CD4-positive, alpha-beta T cell treated with Interleukin-21 for 1 hour (primary cell): ENCODE measurements at regions not wholly inside any gene's neighbourhood (a gene's known extent, or its start where the extent isn't known, plus 50 kb on each side); places are given as distances from the start of the nearest gene placed in this dataset.
"Not testable (repeated sequence)": the region's sequence is repeated elsewhere in the genome, so short reads cannot be mapped to it uniquely, and the experiment has no call there.

Experiments used
- DNase-seq: peaks from one replicate; pipeline ENCODE4 v3.0.0-alpha.2; 2020

DNA sequence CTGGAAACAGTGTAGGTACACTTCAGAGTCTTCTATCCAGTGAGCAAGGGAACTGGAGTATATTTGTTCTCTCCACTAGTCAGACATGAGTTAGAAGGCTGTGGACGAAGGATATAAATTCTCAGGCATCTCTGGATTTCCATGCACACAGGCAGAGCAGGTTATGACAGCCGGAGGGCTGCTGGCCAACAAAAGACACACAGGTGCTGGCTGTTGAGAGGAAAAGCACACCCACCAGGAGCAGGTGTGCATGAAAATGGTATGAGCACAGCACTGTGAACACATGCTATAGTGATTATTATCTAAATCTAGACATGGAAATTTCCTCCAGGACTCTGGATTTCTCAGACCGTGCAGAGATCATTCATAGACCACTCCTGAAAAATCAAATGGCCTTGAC lies 444.7 kb upstream of the RPS6KA3 start:
- DNase-seq = no peak

DNA sequence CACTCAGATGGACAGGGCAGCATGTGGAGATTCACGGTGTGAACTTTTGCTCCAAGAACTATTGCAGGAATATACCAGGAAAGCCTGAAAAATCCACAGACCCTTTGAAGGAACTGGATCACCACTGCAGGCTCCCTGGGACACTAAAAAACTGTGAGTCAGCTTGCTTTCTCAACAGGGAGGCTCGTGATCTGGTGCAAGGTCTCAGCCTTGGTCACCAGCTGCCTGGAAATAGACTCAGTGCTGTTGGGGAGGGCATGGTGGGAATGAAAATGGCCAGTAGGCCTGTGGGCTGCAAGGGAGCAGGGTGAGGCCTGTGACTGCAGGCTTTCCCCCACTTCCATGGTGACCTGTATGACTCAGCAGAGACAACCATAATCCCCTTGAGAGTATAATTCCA lies 426.4 kb upstream of the RPS6KA3 start:
- DNase-seq = no peak

DNA sequence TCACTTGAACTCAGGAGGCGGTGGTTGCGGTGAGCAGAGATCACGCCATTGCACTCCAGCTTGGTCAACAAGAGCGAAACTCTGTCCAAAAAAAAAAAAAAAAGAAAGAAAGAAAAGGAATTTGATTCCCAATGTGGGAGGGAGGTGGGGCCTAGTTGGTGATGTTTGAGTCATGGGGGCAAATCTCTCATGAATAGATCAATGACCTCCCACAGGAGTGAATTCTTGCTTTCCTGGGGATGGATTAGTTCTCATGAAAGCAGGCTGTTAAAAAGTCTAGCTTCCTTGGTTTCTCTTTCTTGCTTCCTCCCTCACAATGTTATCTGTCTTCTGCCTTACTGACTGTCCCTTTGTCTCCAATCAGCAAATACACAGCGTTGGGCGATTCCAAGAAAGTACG lies 419.5 kb upstream of the RPS6KA3 start:
- no peak for DNase-seq

DNA sequence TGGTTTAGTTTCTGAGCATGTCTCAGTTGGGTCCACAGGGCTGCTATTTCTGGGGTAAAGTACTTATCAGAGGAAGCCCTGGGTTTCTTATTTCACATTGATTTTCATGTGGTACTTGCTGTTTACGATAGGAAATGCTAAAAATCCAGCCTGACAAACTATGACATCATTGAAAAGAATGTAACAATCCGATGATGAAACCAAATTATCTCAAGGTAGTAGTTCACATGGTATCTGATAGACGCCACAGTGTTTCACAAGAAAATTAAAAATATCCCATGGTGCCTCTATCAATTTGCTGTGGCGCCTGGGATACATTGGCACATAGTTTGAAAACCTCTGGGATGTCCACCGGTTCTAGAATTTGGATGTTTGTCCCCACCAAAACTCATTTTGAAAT lies 418.9 kb upstream of the RPS6KA3 start:
- no peak for DNase-seq

DNA sequence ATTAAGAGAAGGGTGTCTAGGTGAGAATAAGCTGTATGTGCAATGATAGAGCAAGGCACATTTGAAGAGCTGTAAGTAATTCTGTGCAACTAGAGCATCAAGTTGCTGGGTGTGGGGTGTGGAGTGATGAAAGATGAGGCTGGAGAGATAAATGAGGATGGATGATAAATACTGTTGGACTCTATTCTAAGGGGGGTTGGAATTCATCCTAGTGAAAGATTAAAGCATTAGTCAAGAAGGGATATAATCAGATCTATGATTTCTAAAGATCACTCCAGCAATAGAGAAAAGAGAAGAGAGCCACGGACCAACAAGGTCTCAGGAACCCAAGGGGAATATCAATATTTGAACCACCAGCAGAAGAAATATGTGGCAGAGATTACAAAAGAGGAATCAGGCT lies 415.0 kb upstream of the RPS6KA3 start:
- no peak for DNase-seq

DNA sequence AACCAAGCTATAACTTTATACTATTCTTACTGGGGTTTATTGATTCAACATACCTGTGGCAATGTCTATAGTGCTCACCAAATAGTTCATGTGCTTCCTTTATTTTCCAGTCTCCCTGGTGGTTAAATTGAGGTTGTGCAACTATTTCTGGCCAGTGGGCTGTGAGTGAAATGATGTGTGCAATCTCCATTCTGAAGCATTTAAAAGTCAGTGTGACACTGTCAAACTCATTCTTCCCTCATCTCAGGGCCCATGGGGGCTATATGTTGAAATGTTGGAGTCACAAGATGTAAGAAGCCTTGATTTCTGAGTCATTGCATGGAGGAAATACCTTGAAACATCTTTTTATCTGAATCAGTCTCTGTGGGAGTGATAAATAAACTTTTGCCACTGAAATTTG lies 414.3 kb upstream of the RPS6KA3 start:
- no peak for DNase-seq

DNA sequence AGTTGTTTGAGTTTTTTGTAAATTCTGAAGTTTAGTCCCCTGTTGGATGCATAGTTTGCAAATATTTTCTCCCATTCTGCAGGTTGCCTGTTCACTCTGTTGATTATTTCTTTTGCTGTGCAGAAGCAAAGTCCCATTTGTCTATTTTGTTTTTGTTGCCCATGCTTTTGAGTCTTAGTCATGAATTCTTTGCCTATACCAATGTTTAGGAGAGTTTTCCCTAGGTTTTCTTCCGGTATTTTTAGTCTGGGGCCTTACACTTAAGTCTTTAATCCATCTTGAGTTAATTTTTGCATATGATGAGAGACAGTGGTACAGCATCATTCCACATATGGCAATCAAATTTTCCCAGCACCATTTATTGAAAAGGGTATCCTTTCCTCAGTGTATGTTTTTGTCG lies 405.8 kb upstream of the RPS6KA3 start:
- no peak for DNase-seq

DNA sequence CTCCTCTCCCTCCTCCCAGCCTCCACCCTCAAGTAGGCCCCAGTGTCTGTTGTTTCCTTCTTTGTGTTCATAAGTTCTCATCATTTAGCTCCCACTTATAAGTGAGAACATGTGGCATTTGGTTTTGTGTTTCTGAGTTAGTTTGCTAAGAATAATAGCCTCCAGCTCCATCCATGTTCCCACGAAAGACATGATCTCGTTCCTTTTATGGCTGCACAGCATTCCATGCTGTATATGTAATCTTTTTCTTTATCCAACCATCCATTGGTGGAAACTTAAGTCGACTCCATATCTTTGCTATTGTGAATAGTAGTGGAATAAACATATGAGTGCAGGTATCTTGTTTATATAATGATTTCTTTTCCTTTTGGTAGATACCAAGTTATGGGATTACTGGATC lies 405.0 kb upstream of the RPS6KA3 start:
- not testable (repeated sequence) for DNase-seq

DNA sequence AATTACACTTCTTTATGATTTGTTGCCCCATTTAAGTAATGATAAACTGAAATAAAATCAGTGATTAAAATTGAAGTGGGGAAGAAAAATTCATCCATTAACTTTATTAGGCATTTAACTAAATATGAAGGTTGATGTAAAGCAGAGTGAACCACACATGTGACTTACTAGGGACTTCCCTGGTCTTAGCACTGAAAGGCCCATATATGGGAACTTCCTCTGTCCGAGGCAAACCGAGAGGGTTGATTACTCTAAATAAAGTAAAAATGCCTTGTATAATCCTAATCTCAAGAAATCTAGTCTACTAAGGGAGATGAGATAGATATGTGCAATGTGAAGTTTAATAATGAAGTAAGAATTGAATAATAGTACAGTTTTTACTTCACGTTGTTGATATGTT lies 403.9 kb upstream of the RPS6KA3 start:
- no peak for DNase-seq

DNA sequence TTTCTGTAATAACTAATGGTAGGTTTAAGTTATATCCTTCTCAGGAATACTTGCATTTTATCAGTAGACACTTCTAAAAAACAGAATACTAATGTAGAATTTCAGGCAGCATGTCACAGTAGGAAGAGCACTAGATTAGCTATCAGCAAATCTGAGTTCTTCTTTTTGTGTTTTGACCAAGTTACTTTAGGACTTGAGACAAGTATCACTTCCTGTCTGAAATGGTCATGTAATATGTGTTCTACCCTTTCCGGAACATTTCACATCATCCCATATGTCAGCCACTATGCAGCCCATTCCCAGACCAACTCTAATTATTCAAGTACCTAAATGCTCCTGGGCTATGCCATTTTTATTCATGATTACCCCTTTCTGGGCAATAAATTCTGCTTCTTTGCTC lies 401.8 kb upstream of the RPS6KA3 start:
- no peak for DNase-seq

DNA sequence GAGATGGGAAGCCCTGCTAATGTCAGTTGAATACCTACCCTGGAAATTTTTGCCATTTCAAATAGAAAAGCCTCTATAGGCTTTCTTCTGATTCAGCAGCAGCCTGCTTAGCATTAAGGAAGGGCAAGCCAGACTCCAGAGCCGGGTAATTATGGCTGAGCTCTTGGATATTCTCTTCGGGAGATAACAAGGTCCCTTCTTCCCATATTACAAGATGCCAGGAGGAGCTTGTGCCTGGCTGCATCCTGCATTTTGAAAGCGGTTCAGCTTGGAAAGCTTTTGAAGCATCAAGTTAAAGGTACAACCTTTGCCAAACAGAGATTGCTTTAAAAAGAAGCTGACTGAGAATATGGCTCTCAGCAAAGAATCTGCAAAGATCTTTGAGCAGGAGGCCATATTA lies 399.6 kb upstream of the RPS6KA3 start:
- no peak for DNase-seq

DNA sequence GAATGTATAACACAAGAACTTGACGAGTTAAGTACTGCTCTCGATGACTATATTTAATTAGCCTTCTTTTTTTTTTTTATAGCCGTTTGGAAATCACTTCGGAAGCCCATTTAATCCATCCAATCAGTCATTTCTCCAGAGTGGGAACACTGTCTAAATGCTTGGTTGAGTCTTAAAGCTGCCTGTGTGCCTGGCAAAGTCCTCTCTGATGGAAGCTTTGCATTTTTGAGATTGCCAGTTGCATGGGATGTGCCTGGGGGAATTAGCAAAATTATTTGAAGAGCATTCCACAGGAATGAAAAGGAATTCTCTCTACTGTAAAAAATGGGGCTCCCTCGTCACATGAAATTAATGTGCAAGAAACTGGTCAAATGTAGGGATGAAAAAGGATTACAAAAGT lies 398.8 kb upstream of the RPS6KA3 start:
- DNase-seq = no peak

DNA sequence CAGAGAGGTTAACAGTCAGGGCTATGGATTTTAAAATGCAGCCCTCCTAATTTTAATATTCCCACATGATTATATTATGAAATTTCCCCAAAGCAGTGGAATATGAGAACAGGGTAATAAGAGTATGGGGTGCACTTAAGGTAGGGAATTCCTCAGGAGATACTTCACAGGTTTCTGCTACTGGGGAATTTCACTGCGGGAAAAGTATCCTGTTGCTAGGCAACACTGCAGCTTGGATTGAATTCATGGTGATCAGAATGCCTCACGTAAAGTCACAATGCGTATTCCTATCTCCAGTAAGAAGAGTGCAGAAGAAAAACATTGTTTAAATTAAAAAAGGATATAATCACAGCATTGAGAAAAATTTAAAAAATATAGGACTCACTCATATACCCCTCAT lies 398.1 kb upstream of the RPS6KA3 start:
- DNase-seq = no peak

DNA sequence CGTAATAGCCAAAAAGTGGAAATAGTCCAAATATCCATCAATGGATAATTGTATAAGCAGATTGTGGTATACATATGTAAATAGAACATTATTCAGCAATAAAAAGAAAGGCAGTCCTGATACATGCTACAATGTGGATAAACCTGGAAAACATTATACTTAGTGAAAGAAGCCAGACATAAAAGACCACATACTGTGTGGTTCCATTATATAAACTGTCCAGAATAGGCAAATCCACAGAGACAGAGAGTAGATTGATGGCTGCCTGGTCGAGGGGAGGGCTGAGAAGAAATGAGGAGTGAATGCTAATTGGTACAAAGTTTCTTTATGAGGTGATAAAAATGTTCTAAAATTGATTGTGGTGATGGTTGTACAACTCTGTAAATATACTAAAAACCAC lies 397.4 kb upstream of the RPS6KA3 start:
- DNase-seq = no peak

DNA sequence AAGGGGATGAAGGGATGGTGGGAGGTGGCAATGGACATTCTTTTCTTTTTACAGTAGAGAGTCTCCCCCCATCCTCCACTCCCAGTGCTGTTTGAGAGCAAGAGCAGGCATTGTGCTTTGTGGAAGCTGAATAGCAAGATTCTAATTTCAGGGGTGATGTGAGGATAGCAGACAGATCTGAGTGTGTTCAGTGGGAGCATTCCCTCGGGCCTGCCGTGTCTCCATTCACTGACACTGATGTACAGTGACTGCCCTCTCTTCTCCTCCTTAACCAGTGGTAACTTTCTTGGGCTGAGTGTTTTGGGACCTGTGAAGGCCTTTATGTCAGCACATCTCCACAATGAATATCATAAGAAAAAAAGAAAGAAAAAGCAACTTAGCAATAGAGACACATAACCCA lies 396.6 kb upstream of the RPS6KA3 start:
- no peak for DNase-seq

DNA sequence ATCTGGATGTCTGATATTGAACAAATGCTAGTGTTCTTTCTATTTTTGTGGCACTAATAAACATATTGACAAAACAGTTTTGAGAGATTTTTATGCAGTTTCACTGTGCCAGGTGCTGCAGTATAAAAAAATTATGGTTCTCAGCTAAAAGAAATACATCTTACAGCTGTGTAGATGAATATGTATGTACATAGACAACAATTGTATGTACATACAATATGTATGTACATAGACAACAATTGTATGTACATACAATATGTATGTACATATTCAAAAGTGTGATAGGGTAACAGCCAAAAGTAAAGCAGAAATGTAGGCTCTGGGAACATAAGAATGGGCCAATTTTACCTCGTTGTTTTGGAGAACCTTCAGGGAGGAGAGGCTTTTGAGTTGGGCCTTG lies 390.0 kb upstream of the RPS6KA3 start:
- DNase-seq = no peak

DNA sequence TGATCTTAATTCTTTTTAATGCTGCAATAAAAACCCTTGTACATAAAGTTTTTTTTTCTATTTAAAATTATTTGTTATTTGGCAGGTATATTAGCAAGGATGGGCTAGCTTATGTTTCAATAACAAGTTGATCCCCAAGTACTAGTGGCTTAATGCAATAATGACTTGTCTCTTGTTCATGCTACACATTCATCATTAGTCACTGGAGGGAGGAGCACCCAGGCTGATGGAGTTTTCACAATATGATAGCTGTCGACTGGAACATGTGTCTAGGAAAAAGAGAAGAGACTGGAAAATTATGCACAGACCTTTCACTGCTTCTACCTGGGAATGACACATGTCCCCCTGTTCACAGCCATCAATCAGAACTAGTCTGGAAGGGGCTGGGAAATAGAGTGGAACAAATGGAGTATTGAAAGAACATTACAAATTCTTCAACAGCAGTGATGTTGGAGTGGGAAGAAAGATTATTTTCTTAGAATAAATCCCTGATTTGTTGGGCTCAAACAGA lies 387.9 kb upstream of the RPS6KA3 start:
- no peak for DNase-seq

DNA sequence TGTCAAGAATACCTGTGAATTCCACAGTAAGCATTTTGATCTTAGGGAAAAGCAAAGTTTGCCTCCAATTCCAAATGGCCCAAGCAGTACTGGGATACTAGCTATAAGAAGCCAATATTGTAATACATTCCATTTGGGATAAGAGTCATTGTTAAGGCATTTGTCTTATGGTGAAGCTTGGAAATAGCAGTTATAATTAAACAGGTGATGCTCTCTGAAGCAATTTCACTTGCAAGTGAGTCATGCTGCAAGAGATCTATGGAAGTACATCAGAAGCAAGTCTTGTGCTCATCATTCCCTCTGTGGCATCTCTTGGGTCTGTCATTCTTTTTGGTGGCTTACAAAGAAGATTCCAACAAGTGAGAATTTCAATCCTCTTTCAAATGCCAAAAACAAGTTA lies 386.4 kb upstream of the RPS6KA3 start:
- DNase-seq = no peak

DNA sequence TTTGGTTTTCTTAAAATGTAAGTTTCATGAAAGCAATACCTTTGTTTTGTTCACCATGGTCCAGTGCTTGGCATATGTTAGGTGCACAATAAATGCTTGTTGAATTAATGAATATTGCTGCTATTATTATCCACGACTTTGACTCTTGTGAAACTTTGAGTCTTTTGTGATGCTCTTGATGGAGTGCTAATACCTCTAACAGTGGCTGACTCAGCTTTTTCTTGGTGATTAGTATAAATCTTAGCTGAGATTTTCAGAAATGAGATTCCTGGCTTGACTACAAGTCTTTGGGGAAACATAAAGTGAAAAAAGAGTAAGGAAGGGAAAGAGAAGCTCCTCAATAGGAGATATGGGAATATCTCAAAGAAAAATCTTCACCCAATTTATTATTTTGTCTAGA lies 375.2 kb upstream of the RPS6KA3 start:
- no peak for DNase-seq

DNA sequence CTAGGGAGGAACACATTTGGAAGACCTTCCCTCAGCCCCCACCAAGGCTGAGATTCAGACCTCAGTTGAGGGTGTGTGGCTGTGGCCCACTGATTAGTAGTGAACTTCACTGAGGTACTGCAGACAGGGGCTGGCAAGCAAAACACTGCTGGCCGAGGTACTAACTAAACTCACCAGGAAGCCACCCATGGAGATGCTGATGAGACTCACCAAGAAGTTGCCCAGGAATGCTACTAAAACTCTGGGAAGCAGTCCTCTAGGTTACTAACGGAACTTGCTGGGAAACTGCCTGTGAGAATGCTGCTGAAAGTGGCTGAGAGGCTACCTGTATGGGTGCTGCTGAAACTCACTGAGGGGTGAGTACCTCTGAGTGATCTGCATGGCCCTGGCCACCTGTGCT lies 372.4 kb upstream of the RPS6KA3 start:
- DNase-seq = no peak

DNA sequence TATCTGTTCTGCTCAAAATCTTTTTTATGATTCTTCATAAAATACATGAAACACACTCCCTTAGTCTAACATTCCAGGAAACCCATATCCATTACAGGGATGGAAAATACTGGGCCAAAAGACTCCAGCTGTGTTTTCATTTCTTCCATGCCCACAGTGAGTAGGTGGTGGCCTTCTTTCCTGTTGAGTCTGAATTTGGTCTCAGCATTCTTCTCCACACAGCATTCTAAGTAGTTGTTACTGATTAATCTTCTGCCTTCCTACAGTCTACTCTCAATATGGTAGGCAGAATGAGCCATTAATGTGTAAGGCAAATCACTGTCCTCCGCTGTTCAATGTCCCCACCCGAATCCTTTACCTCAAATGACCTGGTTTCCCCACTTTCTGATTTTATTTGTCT lies 370.6 kb upstream of the RPS6KA3 start:
- DNase-seq = no peak

DNA sequence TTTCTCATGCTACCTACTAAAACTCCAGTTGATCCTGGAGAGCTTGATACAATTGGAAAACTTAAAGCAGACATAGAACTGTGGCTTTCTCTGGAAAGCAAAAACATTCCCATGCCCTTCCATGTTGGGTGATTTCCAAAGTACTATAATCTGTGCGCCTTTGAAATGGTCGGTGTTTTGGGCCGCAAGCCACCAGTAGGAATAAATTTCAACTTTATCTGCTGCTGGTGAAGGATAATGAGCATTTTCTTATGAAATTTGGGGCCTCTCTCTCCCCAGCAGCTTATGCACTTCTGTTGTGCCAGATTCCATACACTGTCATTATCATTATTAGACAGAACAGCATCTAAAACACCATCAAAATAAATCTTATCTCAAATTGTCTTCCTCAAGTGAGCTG lies 366.7 kb upstream of the RPS6KA3 start:
- DNase-seq = no peak

DNA sequence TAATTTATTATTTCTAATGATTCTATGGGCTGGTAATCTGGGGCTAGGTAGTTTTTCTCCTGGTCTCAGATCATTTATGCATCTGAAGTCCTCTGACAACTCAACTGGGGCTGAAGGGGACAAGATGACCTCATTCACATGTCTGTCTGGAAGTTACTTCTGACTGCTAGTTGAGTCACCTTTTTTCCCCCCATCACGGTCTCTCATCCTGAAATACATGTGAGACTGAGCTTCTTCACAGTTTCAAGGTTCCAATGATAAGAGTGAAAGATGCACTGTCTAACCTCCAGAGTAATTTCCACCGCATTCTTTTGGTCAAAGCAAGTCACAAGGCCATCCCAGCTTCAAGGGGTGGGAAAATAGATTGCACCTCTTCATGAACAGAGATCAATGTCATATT lies 356.7 kb upstream of the RPS6KA3 start:
- DNase-seq = no peak

DNA sequence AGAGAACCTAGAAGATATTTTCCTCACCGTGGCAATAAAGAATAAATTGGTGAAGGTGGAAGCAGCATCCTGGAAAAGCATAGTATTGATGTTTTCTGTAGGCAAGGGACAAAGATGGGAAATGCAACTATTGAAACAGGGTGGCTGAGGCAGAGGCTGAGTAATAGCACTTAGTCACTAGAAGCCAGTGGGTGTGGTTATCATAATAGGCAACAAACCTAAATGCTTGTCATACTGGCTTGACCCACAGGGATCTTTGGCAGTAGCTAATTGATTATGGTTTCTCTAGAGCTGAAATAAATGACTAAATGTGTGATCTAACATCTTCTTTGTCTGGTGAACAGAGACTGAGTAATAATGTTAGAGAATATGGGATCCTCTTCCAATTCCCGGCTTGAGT lies 353.6 kb upstream of the RPS6KA3 start:
- no peak for DNase-seq

DNA sequence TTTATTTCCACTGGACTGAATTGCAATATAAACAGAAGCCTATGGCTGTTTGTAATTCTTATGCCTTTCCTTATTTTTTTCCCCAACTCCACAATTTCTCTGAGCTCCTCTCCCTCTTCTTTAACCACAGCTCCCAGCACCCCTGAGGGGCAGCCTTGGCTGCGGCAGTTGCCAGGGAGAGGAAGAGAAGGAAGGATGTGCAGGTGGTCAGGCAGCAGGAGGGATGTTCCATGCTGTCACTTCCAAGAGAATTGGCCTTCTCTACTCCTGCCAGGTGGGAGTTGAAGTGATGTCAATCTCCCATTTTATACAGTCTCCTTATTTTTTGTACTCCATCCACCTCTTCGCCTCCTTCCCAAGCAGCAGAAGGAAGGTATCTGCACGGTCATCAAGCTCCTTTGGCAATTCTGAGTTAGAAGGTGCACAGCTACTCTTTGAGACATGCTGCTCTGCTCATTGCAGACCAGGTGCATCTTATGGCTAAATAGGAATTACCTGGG lies 343.3 kb upstream of the RPS6KA3 start:
- DNase-seq = no peak

DNA sequence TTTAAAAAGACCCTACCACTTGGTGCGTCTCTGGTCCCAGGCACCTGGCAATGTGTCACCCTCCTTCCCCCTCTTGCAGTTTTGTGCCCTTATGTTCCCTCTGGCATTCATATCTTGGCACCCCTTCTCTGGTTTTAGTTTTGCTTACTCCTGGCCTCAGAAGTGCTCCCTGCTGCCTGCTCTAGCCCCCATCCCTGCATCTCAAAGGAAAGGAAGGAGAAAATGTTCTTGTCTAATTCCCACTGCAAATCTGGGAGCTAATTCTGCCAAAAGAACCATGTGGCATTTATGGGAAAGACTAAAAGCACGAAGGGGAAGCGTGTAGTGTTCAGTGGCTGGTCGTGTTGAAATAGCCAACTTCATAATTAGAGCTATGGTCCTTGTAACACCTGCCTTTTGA lies 340.1 kb upstream of the RPS6KA3 start:
- no peak for DNase-seq
